Stimulated activated CD8-positive, alpha-beta memory T cell treated with anti-CD3 and anti-CD28 coated beads, Interleukin-15, amount 100 ng/mL, for 48 hours (primary cell): ENCODE measurements at regions not wholly inside any gene's neighbourhood (a gene's known extent, or its start where the extent isn't known, plus 50 kb on each side); places are given as distances from the start of the nearest gene placed in this dataset.

Source experiments
- DNase-seq, 2 donors: peaks; one replicate each; pipeline ENCODE4 v3.0.0-alpha.2; 2020; ENCODE audit warnings: low read depth in 2 of 2

DNA sequence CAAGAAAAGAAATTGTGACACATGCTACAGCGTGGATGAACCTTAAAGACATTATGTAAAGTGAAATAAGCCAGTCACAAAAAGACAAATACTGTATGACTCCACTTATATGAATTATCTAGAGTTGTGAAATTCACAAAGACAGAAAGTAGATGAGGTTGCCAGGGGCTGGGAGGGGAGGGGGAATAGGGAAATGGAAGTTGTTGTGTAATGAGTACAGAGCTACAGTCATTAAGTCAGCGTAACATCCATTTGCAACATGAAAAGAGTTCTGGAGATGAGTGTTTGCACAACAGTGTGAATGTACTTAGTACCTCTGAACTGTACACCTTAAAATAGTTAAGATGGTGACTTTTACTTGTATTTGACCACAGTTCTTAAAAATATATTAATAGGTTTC is 112.1 kb upstream of the CDK1 start:
- no peak for DNase-seq

DNA sequence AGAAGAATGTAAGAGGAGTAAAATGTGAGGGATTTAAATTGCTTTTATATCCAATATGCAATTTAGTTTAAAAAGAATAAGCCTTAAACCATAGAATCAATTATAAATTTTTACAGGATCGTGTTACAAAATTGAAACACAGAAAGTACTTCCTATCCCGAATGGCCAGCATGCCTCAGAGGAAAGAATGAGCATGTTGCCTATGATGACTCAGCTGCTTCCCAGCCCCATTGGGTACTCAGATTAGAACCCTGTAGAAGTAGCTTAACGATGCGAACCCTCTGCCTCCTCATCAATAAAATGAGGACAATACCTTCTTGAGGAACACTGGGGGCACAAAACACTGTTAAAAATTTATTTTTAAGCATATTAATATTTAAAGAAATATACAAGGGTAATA is 113.4 kb upstream of the CDK1 start:
- no peak for DNase-seq

DNA sequence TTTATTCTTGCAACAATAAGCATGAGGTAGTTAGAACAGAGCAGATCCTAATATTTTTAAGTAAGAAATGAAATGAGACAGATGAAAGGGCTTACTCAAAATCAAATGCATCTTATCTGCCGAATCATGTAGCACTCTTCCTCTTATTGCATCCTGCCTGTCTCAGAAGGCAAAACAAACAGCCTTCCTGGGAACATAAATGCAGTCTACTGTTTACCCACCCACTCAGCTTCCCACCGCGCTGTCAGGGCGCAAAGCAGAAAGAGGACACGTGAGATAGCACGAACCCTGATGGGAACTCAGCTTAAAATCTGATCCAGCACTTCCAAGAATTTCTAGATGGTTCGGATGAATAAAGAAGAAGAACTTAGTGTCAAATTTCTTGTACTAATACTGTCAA is 114.4 kb upstream of the CDK1 start:
- no peak for DNase-seq

DNA sequence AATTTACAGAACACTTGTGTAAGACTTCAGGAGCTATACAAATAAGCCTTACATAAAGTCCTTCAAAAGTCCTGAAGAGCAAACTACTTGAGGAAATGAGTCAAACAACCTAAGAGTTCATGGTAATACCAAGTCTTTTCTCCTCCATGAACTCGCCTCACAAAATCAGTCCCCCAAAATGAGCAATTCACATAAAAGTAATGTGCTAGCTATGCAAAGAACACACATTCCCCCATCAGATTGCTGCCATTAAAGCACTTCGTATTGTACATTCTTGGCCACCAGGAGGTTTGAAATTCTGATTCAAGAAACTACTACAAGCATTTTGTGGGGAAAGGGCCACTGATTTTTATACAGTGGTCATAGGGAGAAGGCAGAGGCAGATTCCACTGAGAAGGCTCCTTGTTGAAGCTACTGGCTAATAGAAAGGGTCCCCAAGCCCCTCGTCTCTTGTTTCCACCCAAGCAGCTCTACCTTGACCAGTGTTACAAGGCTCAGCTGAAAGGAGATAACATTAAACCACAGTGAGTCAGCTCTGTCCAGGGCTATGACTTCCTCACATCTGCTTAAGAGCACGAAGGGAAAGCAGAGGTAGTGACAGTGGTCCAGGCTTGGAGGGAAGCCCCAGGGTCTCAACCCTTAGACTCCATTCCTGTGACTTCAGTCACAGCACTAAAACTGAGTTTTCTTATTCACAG is 115.2 kb upstream of the CDK1 start:
- DNase-seq = no peak

DNA sequence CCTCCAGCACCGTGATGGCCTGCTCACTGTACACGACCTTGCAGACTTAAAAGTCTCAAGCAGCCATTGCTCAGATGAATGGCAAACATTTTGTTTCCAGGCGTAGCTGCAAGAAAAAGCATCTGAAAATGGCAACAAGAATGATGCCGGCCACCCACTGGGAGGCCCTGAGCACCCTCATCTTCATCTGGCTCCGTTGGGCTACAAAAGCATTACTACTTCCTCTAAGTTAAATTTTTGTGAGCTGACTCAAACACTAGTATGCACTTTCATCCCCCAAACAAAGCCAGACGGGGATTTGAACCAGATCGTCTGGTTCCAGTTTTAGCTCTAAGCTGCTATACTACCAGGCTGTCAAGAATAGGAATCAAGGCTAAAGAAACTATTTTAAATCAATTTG is 116.6 kb upstream of the CDK1 start:
- no peak for DNase-seq

GRCh38 chr10:60660625-60661024 is 117.7 kb upstream of the CDK1 start:
- no peak for DNase-seq

DNA sequence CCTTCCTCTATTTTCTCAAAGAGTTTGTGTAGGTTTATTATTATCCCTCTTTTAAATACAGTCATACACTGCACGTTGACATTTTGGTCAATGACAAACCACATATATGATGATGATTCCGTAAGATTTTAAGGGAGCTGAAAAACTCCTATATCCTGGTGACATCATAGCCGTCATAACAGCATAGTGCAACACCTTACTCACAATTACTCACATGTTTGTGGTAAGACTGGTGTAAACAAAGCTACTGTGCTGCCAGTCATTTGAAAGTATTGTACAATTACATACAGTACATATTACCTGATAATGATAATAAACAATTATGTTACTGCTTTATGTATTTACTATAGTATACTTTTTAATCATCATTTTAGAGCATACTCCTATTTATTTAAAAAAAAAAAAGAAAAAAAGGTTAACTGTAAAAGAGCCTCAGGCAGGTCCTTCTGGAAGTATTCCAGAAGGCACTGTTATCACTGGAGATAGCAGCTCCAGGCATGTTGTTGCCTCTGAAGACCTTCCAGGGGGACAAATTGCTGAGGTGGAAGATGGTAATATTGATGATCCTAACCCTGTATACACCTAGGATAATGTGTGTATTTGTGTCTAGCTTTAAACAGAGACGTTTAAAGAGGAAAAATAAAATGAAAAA is 123.3 kb upstream of the CDK1 start:
- no peak for DNase-seq

- DNase-seq = no peak
Measured at GRCh38 chr10:60652628-60653027, 125.7 kb upstream of the CDK1 start.

GRCh38 chr10:60650378-60650800 is 127.9 kb upstream of the CDK1 start:
- DNase-seq = no peak

- DNase-seq = no peak
Measured at GRCh38 chr10:60649485-60650377, 128.5 kb upstream of the CDK1 start.

DNA sequence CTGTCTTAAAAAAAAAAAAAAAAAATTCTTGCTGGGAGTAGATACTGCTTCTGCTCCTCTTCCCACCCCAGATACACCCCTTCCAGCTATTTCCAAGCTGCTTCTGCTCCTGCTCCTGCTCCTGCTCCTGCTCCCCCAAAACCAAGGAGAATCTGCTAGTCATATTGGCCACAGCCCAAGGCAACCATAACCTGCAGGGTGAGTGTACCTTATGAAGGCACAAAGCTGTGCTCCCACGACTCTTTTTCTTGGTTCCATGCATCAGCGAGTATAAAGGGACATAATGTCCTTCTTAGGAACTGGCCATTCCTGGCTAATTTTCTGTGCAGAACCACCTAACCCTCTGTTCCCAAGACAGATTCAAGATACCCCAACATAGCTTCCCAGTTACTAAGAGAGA is 129.5 kb upstream of the CDK1 start:
- no peak for DNase-seq

- peak in 1 of 2 donors; percentile 14 for DNase-seq
Measured at GRCh38 chr10:60646966-60647796, 131.1 kb upstream of the CDK1 start.

DNA sequence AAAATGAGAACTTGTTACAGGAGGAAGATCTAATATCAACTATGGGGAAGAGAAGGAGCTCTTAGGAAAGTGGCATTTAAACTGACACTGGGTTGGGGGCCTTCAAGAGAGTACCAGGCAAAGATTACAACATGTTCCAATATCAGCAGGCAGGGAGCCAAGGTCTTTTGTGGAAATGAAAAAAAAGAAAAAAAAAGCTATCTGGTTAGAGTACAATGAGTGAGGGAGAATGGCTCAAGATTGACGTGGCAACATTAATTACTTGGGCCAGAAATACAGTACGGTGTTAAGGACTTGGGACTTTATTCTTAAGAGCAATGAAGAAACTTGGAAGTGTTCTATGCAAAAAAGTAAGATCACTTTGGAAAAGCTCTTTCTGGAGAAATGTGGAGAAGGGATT is 132.3 kb upstream of the CDK1 start:
- DNase-seq = no peak

- no peak for DNase-seq
Measured at GRCh38 chr10:60644436-60645130, 133.7 kb upstream of the CDK1 start.

- no peak for DNase-seq
Measured at GRCh38 chr10:60643874-60644273, 134.4 kb upstream of the CDK1 start.

DNA sequence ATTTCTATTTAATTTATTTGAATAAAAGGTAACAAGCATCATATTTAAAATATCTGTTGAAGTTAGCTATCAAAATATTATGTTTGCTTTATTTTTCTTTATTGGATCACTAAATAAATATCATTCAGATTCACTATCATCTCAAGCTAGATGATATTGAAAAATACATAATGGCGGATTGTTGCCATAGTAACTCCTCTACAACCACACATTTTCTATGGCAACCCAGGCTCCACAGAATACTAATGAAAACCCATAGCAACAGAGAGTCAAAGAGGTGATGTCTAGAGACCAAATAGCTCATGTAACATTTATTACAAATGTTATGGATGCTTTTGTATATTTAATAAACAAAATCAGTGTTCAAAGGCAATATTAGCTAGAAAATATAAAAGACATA is 148.9 kb upstream of the CDK1 start:
- no peak for DNase-seq

GRCh38 chr10:60627778-60628748 is 150.2 kb upstream of the CDK1 start:
- no peak for DNase-seq

GRCh38 chr10:60626037-60626436 is 152.2 kb upstream of the CDK1 start:
- no peak for DNase-seq

DNA sequence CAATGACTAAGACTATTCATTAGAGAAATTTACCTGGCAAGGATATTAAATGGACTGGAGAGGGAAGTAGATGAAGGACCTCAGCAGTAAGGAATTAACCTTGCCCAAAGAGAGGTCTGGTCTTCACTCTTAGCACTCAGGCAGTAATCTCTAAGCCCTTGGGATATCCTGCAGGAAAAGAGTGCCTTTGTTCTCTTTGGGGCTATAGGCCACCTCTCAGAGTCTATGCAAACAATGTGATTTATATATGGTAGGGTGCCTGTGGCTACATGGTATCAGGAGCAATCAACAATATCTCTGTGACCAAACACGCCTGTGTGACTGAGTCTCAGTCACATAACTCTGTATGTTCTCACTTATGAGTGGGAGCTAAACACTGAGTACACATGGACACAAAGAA is 154.7 kb upstream of the CDK1 start:
- DNase-seq = no peak

DNA sequence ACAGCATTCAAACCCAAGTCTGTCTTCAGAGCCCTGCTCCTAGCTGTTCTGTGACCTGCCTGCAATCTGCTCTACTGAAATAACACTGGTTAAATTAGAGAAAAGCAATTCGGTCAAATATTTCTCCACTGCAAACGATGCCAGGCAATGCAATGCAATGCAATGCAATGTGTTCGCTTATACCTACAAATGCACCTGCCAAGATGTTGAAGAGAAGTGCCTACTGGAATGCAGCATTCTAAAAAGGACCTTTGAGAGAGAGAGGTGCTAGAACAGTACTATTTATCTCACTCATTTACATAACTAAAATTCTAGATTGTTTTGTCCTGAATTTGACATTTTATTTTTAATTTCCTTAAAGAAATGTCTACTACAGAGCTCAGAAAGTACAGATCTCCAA is 157.3 kb upstream of the CDK1 start:
- DNase-seq = no peak
